Peyer's patch (tissue), 4 donors: ENCODE measurements at regions not wholly inside any gene's neighbourhood (a gene's known extent, or its start where the extent isn't known, plus 50 kb on each side); places are given as distances from the start of the nearest gene placed in this dataset.

Experiments
- DNase-seq, 3 donors: peaks; one replicate each; pipeline ENCODE4 v3.0.0-alpha.2; 2017 to 2019
- H3K27ac ChIP-seq, 4 donors: fragments of 200-600 bp; sonication (generic); one replicate each; pipeline ENCODE4 v1.5.1; 2016 to 2019
- H3K27me3 ChIP-seq, 2 donors: fragments of 200-600 bp; sonication (generic); one replicate each; pipeline ENCODE4 v1.5.1; 2019
- H3K36me3 ChIP-seq, 3 donors: fragments of 200-600 bp; sonication (generic); one replicate each; pipeline ENCODE4 v1.5.1; 2016 to 2019
- H3K4me1 ChIP-seq, 4 donors: fragments of 200-600 bp; sonication (generic); one replicate each; pipeline ENCODE4 v1.5.1; 2016 to 2019
- H3K4me3 ChIP-seq, 4 donors: fragments of 200-600 bp; sonication (generic); 1 replicate in 3 of 4; 2 replicates in 1 of 4; pipeline ENCODE4 v1.5.1; 2016 to 2019; ENCODE audit warnings: mild to moderate bottlenecking in 1 of 4
- H3K9me3 ChIP-seq, 4 donors: fragments of 200-600 bp; sonication (generic); one replicate each; pipeline ENCODE4 v1.5.1; 2016 to 2019; ENCODE audit warnings: mild to moderate bottlenecking in 1 of 4
- POLR2A ChIP-seq, 2 donors: fragments of 450-650 bp; IDR thresholded peaks; one replicate each; pipeline ENCODE4 v1.5.1; 2017; ENCODE audit warnings: antibody characterized with exemption in 2 of 2, mild to moderate bottlenecking in 2 of 2, moderate library complexity in 2 of 2
- TF ChIP-seq, protein P1 (sequence below), 6 experiments: fragments of 450-650 bp in 4 of 6; fragments of 200-600 bp in 2 of 6; sonication (generic) in 1 of 6; IDR thresholded peaks; one replicate each; pipeline ENCODE4 v1.5.1; 2017 to 2019; ENCODE audit warnings: antibody characterized with exemption in 6 of 6, mild to moderate bottlenecking in 3 of 6, moderate library complexity in 1 of 6

DNA sequence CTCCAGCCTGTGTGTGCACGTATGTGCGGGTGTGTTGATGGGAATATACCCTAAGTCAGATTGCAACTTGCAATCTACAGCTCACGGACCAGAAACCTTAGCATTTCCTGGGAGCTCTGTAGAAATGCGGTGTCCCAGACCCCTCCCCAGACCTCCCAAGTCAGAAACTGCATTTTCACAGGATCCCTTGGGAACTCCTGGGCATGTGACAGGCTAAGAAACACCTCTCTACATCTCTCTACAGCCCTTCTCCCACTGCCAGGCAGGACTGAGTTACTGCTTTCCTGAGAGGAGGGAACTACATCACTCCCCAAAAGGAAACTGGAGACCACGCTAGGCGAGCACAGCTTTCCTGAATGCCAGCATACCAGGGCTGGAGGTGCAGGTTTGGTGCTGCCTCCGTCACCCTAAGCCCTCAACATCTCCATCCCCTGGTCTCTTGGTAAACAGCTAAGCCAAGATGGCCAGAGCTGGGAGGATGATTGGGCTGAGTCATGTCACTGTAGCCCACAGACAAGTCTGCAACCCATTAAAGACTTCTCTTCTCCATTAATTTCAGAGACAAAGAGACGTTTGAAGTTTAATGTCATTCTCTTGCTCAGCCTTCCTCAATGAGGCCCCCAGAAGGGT lies 194.4 kb downstream of the BMP7 start:
- H3K27ac ChIP-seq, result no peak overlapping the region
- TF ChIP-seq, protein P1, sequence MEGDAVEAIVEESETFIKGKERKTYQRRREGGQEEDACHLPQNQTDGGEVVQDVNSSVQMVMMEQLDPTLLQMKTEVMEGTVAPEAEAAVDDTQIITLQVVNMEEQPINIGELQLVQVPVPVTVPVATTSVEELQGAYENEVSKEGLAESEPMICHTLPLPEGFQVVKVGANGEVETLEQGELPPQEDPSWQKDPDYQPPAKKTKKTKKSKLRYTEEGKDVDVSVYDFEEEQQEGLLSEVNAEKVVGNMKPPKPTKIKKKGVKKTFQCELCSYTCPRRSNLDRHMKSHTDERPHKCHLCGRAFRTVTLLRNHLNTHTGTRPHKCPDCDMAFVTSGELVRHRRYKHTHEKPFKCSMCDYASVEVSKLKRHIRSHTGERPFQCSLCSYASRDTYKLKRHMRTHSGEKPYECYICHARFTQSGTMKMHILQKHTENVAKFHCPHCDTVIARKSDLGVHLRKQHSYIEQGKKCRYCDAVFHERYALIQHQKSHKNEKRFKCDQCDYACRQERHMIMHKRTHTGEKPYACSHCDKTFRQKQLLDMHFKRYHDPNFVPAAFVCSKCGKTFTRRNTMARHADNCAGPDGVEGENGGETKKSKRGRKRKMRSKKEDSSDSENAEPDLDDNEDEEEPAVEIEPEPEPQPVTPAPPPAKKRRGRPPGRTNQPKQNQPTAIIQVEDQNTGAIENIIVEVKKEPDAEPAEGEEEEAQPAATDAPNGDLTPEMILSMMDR (IDR thresholded peaks at IDR 0.05), result no peak
- TF ChIP-seq POLR2A (IDR thresholded peaks at IDR 0.05), result no peak
- no peaks in the 10 kb centered on the region for H3K9me3 ChIP-seq
- no peaks in the 10 kb centered on the region for H3K4me1 ChIP-seq
- no peaks in the 10 kb centered on the region for H3K36me3 ChIP-seq
- no peak overlapping the region for H3K4me3 ChIP-seq
- H3K27me3 ChIP-seq, result no peaks in the 10 kb centered on the region
- no peak for DNase-seq

DNA sequence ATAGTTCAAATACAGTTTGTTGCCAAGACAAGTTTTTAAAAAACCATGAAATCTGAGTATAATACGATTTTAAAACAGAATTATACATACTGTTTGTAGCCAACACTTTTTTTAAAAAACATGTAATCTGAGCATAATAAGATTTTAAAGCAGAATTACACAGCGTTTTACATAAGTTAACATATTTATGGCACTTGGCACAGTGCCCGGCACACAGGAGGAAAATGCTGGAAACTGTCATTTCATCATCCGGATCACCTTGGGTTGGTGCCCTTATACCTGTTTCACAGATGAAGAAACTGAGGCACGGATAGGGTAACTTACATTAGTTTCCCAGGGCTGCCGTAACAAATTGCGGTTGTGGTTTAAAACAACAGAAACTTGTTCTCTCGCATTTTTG lies 193.0 kb downstream of the BMP7 start:
- H3K4me1 ChIP-seq, result no peaks in the 10 kb centered on the region
- no peaks in the 10 kb centered on the region for H3K36me3 ChIP-seq
- TF ChIP-seq, protein P1 (IDR thresholded peaks at IDR 0.05), result no peak
- DNase-seq, result no peak
- H3K9me3 ChIP-seq, result peaks cover 0 to 6% (median 0%) of the 10 kb centered on the region in 4 donors
- no peaks in the 10 kb centered on the region for H3K27me3 ChIP-seq
- no peak overlapping the region for H3K27ac ChIP-seq
- no peak overlapping the region for H3K4me3 ChIP-seq

DNA sequence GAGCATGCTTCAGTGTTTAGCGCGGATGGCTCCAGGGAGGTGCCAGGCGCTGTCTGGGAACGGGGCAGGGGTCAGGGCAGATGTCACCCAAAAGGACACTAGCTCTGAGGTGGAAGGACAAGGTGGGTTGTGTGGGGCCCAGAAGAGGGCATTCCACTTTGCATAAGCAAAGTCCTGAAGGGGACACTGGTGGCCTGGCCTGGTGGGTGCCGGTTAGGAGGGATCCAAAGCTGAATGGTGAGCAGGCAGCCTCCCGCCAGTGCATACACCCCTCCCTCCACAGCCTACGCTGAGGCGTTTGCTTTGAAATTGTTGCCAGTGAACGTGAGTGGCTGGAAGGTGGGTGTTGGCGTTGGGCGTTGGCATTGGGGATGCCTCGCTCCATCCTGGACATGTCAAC lies 192.1 kb downstream of the BMP7 start:
- H3K9me3 ChIP-seq, result peaks cover 0 to 12% (median 0%) of the 10 kb centered on the region in 4 donors
- H3K4me1 ChIP-seq, result no peaks in the 10 kb centered on the region
- no peak for TF ChIP-seq POLR2A (IDR thresholded peaks at IDR 0.05)
- TF ChIP-seq, protein P1 (IDR thresholded peaks at IDR 0.05), result no peak
- H3K27me3 ChIP-seq, result no peaks in the 10 kb centered on the region
- H3K36me3 ChIP-seq, result no peaks in the 10 kb centered on the region
- no peak overlapping the region for H3K27ac ChIP-seq
- no peak for DNase-seq
- no peak overlapping the region for H3K4me3 ChIP-seq

DNA sequence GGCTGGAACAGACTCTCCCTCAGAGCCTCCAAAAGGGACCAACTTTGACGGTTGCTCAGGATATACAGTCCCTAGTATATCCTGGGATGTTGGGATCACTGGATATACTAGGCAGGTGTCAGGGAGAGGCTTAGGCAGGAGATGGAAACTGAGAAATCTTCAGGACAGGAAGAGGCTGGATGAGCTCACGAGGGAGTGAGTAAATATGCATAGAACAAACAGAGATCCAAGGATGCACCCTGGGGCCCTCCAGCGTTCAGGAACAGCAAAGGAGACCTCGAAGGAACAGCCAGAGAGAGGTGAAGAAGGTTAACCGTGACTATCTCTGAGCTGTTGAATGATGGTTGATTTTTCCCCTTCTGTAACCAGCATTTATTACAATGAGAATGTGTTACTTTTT lies 191.3 kb downstream of the BMP7 start:
- TF ChIP-seq POLR2A (IDR thresholded peaks at IDR 0.05), result no peak
- TF ChIP-seq, protein P1 (IDR thresholded peaks at IDR 0.05), result no peak
- Histone ChIP-seq H3K9me3 (peaks cover 0 to 15% (median 0%) of the 10 kb centered on the region in 4 donors), H3K4me1 (no peaks in the 10 kb centered on the region), H3K36me3 (no peaks in the 10 kb centered on the region), H3K27me3 (no peaks in the 10 kb centered on the region), H3K27ac (no peak overlapping the region), H3K4me3 (no peak overlapping the region)
- no peak for DNase-seq

DNA sequence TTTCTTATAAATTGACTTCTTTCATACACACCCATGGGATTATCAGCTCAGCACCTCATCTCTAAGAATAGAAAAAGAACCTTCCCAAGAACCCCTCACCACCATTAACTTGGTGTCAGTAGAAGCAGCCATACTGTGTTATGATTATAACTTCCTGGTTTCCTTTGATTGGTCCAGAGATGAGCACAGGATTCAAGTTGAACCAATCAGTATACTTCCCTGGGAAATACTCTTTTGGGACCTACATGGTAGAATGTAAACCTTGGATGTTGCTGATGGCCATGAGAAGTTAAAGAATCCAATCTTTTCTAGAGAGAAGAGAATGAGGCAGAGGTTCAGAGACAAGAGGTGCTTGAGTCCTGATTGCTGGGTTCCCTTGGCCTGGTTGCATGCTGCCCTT lies 190.8 kb downstream of the BMP7 start:
- Histone ChIP-seq H3K9me3 (peaks cover 0 to 15% (median 0%) of the 10 kb centered on the region in 4 donors), H3K4me1 (no peaks in the 10 kb centered on the region), H3K27me3 (no peaks in the 10 kb centered on the region), H3K4me3 (no peak overlapping the region), H3K27ac (no peak overlapping the region), H3K36me3 (no peaks in the 10 kb centered on the region)
- TF ChIP-seq, protein P1 (IDR thresholded peaks at IDR 0.05), result no peak
- no peak for TF ChIP-seq POLR2A (IDR thresholded peaks at IDR 0.05)
- no peak for DNase-seq
